ENCODE measurements at regions not wholly inside any gene's neighbourhood (a gene's known extent, or its start where the extent isn't known, plus 50 kb on each side); places are given as distances from the start of the nearest gene placed in this dataset.
A peak's percentile ranks its signal among the peaks of the same experiment; 100 is the strongest.
"Not testable (repeated sequence)": the region's sequence is repeated elsewhere in the genome, so short reads cannot be mapped to it uniquely, and the experiment has no call there.

GRCh38 chr7:55261386-55261770 is 103.8 kb upstream of the LANCL2 start:
- peak; percentile 77 for DNase-seq (ENCODE audit: extremely low spot score, unreplicated experiment)
- H3K9me3 Mint-ChIP-seq (ENCODE audit: unreplicated experiment), result no peaks in the 10 kb centered on the region
- H3K4me1 Mint-ChIP-seq (ENCODE audit: unreplicated experiment), result no peaks in the 10 kb centered on the region
- TF ChIP-seq CTCF (IDR thresholded peaks at IDR 0.05), result no peak
- H3K27me3 Mint-ChIP-seq (ENCODE audit: unreplicated experiment), result peaks cover 60% of the 10 kb centered on the region
- no peak overlapping the region for H3K4me3 Mint-ChIP-seq (ENCODE audit: unreplicated experiment)
- H3K27ac Mint-ChIP-seq (ENCODE audit: unreplicated experiment), result no peak overlapping the region
- no peaks in the 10 kb centered on the region for H3K36me3 Mint-ChIP-seq (ENCODE audit: unreplicated experiment)

GRCh38 chr7:55265328-55265727 is 99.8 kb upstream of the LANCL2 start:
- H3K4me3 Mint-ChIP-seq (ENCODE audit: unreplicated experiment); H3K36me3 Mint-ChIP-seq (ENCODE audit: unreplicated experiment); H3K9me3 Mint-ChIP-seq (ENCODE audit: unreplicated experiment); DNase-seq (ENCODE audit: extremely low spot score, unreplicated experiment); H3K27ac Mint-ChIP-seq (ENCODE audit: unreplicated experiment); H3K4me1 Mint-ChIP-seq (ENCODE audit: unreplicated experiment): not testable (repeated sequence)
- H3K27me3 Mint-ChIP-seq (ENCODE audit: unreplicated experiment), result peaks cover 68% of the 10 kb centered on the region

GRCh38 chr7:55265836-55266642 is 99.1 kb upstream of the LANCL2 start:
- no peak for DNase-seq (ENCODE audit: extremely low spot score, unreplicated experiment)
- H3K27me3 Mint-ChIP-seq (ENCODE audit: unreplicated experiment), result peaks cover 68% of the 10 kb centered on the region
- no peaks in the 10 kb centered on the region for H3K36me3 Mint-ChIP-seq (ENCODE audit: unreplicated experiment)
- H3K9me3 Mint-ChIP-seq (ENCODE audit: unreplicated experiment), result no peaks in the 10 kb centered on the region
- H3K27ac Mint-ChIP-seq (ENCODE audit: unreplicated experiment), result no peak overlapping the region
- no peaks in the 10 kb centered on the region for H3K4me1 Mint-ChIP-seq (ENCODE audit: unreplicated experiment)
- no peak overlapping the region for H3K4me3 Mint-ChIP-seq (ENCODE audit: unreplicated experiment)
- TF ChIP-seq CTCF (IDR thresholded peaks at IDR 0.05), result no peak

GRCh38 chr7:55271069-55271626 is 94.0 kb upstream of the LANCL2 start:
- Mint-ChIP-seq H3K36me3 (ENCODE audit: unreplicated experiment) (no peaks in the 10 kb centered on the region), H3K4me1 (ENCODE audit: unreplicated experiment) (no peaks in the 10 kb centered on the region)
- no peak for DNase-seq (ENCODE audit: extremely low spot score, unreplicated experiment)

DNA sequence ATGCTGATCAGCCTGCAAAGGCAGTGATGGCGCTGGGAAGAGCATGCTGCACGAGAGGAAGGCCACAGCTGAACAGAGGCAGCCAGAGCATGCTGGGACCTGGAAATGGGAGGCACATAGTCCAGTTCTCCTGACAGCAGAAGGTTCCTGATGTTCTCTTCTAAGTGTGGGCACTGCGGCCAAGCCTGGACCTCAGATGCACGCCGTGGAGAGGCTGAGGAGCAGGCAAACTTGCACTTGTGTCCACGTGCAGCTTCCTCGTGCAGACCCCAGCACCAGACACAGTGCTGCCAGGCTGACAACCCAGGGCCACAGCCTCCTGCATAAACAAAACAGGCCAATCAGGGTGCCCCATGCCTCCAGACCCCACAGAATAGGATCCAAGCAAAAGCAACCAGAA is 93.5 kb upstream of the LANCL2 start:
- Mint-ChIP-seq H3K4me1 (ENCODE audit: unreplicated experiment) (no peaks in the 10 kb centered on the region), H3K27me3 (ENCODE audit: unreplicated experiment) (peaks cover 44% of the 10 kb centered on the region), H3K27ac (ENCODE audit: unreplicated experiment) (no peak overlapping the region), H3K9me3 (ENCODE audit: unreplicated experiment) (no peaks in the 10 kb centered on the region), H3K4me3 (ENCODE audit: unreplicated experiment) (no peak overlapping the region), H3K36me3 (ENCODE audit: unreplicated experiment) (no peaks in the 10 kb centered on the region)
- DNase-seq (ENCODE audit: extremely low spot score, unreplicated experiment), result no peak
- no peak for TF ChIP-seq CTCF (IDR thresholded peaks at IDR 0.05)

More at GRCh38 chr7:55271069-55271626, 94.0 kb upstream of the LANCL2 start:
- TF ChIP-seq CTCF (IDR thresholded peaks at IDR 0.05), result peak; percentile 56
- peaks cover 47% of the 10 kb centered on the region for H3K27me3 Mint-ChIP-seq (ENCODE audit: unreplicated experiment)
- no peak overlapping the region for H3K4me3 Mint-ChIP-seq (ENCODE audit: unreplicated experiment)
- H3K27ac Mint-ChIP-seq (ENCODE audit: unreplicated experiment), result no peak overlapping the region
- no peaks in the 10 kb centered on the region for H3K9me3 Mint-ChIP-seq (ENCODE audit: unreplicated experiment)
